Heart left ventricle (tissue), 13 donors: ENCODE measurements at regions not wholly inside any gene's neighbourhood (a gene's known extent, or its start where the extent isn't known, plus 50 kb on each side); places are given as distances from the start of the nearest gene placed in this dataset.

Experiments
- POLR2A ChIP-seq, 2 donors: fragments of 450-650 bp; IDR thresholded peaks; one replicate each; pipeline ENCODE4 v1.6.1; 2017; ENCODE audit warnings: antibody characterized with exemption in 2 of 2, mild to moderate bottlenecking in 2 of 2, moderate library complexity in 2 of 2
- TF ChIP-seq, protein P1 (sequence below), 12 donors: fragments of 200-600 bp; sonication (generic) in 4 of 12; IDR thresholded peaks; one replicate each; pipeline versions ENCODE4 v1.5.0 to v1.8.0; 2018 to 2022; ENCODE audit warnings: antibody characterized with exemption in 12 of 12, mild to moderate bottlenecking in 5 of 12
- donor health status: ischemic (EF 13 %, LVEDD 7.1; RV severe dilation, severe dysfunction).
- donor health status: DM: no; HTN: yes; CAD: no.
- donor health status: DM: no; HTN: no; CAD: no.
- donor health status: ischemic (EF 25% LVEDD 6.9; RV normal size, moderate dysfunction).
- donor health status: ischemic (EF 25% LVEDD 5.7; RV mildly dilated, moderate dysfunction).
- donor health status: ischemic (EF 35%, LVEDD 5.7; RV mildly dilated, moderate dysfunction).
- donor health status: nonischemic (EF 11% LVEDD 7.7; RV severe dilation, severe dysfunction).
- donor health status: DM: yes; HTN: yes; CAD: no.
- donor health status: PGD.
- donor health status: ischemic (EF 29% LVEDD 5.4; RV normal size, mild dysfunction).
- donor health status: nonischemic (EF 23%, LVEDD 6.1; RV moderate dilation, normal function).

DNA sequence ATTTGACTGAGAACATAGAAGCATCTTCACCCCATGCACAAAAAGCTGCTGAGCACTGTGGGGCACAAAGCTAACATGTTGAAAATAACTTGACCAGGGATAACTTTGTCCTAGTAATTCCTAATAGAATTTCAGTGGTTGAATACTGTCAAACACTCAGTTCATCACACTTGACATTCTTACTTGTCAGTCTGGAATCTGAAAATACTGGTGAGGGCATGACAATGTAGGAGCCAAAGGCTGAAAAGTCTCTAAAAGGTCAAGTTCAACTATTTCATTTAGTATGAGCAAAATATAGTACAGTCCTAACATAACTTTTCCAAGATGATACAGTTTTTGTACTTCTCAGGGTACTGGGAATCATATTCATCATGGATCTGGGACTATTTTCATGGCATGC, 504.4 kb upstream of the LMO3 start:
- no peak for TF ChIP-seq POLR2A (IDR thresholded peaks at IDR 0.05)
- TF ChIP-seq, protein P1, sequence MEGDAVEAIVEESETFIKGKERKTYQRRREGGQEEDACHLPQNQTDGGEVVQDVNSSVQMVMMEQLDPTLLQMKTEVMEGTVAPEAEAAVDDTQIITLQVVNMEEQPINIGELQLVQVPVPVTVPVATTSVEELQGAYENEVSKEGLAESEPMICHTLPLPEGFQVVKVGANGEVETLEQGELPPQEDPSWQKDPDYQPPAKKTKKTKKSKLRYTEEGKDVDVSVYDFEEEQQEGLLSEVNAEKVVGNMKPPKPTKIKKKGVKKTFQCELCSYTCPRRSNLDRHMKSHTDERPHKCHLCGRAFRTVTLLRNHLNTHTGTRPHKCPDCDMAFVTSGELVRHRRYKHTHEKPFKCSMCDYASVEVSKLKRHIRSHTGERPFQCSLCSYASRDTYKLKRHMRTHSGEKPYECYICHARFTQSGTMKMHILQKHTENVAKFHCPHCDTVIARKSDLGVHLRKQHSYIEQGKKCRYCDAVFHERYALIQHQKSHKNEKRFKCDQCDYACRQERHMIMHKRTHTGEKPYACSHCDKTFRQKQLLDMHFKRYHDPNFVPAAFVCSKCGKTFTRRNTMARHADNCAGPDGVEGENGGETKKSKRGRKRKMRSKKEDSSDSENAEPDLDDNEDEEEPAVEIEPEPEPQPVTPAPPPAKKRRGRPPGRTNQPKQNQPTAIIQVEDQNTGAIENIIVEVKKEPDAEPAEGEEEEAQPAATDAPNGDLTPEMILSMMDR (IDR thresholded peaks at IDR 0.05) = no peak
